ENCODE measurements at regions not wholly inside any gene's neighbourhood (a gene's known extent, or its start where the extent isn't known, plus 50 kb on each side); places are given as distances from the start of the nearest gene placed in this dataset.
"Not testable (repeated sequence)": the region's sequence is repeated elsewhere in the genome, so short reads cannot be mapped to it uniquely, and the experiment has no call there.

GRCh38 chr2:90253306-90253705 lies 1561.8 kb downstream of the RPIA start:
- TF ChIP-seq CTCF (IDR thresholded peaks at IDR 0.05 in 8 of 11, conservative IDR thresholded peaks at IDR 0.05 in 3 of 11); POLR2A (IDR thresholded peaks at IDR 0.05); POLR2AphosphoS5 (IDR thresholded peaks at IDR 0.05): not testable (repeated sequence)
